Transverse colon (tissue), 4 donors: ENCODE measurements at regions not wholly inside any gene's neighbourhood (a gene's known extent, or its start where the extent isn't known, plus 50 kb on each side); places are given as distances from the start of the nearest gene placed in this dataset.
"Not testable (repeated sequence)": the region's sequence is repeated elsewhere in the genome, so short reads cannot be mapped to it uniquely, and the experiment has no call there.

Source experiments
- EP300 ChIP-seq: sonication (generic); formaldehyde crosslinking; IDR thresholded peaks from one replicate; pipeline ENCODE4 v1.6.1; 2017; ENCODE audit warnings: antibody characterized with exemption, low read depth
- POLR2A ChIP-seq: fragments of 450-650 bp; IDR thresholded peaks from one replicate; pipeline ENCODE4 v1.6.1; 2016; ENCODE audit warnings: antibody characterized with exemption, mild to moderate bottlenecking, moderate library complexity
- POLR2AphosphoS5 ChIP-seq, 3 donors: sonication (generic); formaldehyde crosslinking; IDR thresholded peaks; one replicate each; pipeline ENCODE4 v1.6.1; 2016; ENCODE audit warnings: antibody characterized with exemption in 3 of 3
- TF ChIP-seq, protein P1 (sequence below), 5 experiments: fragments of 200-600 bp in 3 of 5; fragments of 450-650 bp in 2 of 5; sonication (generic) in 3 of 5; IDR thresholded peaks; 1 replicate in 2 of 5; 2 replicates in 3 of 5; pipeline ENCODE4 v1.5.1; 2016 to 2017; ENCODE audit warnings: antibody characterized with exemption in 5 of 5, inconsistent platforms in 3 of 5, mild to moderate bottlenecking in 2 of 5, moderate library complexity in 1 of 5

GRCh38 chr4:3595627-3596291, 63.5 kb upstream of the LRPAP1 start:
- not testable (repeated sequence) for TF ChIP-seq POLR2AphosphoS5 (IDR thresholded peaks at IDR 0.05); EP300; POLR2A
- TF ChIP-seq, protein P1, sequence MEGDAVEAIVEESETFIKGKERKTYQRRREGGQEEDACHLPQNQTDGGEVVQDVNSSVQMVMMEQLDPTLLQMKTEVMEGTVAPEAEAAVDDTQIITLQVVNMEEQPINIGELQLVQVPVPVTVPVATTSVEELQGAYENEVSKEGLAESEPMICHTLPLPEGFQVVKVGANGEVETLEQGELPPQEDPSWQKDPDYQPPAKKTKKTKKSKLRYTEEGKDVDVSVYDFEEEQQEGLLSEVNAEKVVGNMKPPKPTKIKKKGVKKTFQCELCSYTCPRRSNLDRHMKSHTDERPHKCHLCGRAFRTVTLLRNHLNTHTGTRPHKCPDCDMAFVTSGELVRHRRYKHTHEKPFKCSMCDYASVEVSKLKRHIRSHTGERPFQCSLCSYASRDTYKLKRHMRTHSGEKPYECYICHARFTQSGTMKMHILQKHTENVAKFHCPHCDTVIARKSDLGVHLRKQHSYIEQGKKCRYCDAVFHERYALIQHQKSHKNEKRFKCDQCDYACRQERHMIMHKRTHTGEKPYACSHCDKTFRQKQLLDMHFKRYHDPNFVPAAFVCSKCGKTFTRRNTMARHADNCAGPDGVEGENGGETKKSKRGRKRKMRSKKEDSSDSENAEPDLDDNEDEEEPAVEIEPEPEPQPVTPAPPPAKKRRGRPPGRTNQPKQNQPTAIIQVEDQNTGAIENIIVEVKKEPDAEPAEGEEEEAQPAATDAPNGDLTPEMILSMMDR (IDR thresholded peaks at IDR 0.05): not testable (repeated sequence)
